DMS53 treated with DMSO at 0.1 percent for 48 hours (cell line): ENCODE measurements at regions not wholly inside any gene's neighbourhood (a gene's known extent, or its start where the extent isn't known, plus 50 kb on each side); places are given as distances from the start of the nearest gene placed in this dataset.

Experiments
- DNase-seq: peaks from one replicate; lab custom pipeline; 2025; ENCODE audit not compliant: unreplicated experiment; lab: John Stamatoyannopoulos, UW

DNA sequence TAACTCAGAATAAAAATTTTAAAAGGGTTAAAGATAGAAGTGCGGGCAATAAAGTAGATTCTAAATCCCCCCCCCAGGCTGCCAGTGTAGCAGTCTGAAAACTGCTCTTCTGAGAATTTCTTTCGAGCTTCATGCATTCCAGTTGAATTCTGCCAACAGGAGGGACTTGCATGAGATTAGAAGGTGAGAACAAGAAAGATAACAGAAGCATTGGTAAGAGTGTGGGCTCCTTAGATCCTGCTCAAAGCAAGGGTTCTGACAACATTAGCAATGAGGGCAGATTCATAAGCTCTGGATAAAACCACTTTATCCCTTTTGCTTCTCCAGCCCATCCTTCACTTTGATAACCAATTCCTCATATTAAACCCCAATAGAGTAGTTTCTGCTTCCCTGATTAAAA is 235.9 kb upstream of the CDH6 start:
- no peak for DNase-seq

DNA sequence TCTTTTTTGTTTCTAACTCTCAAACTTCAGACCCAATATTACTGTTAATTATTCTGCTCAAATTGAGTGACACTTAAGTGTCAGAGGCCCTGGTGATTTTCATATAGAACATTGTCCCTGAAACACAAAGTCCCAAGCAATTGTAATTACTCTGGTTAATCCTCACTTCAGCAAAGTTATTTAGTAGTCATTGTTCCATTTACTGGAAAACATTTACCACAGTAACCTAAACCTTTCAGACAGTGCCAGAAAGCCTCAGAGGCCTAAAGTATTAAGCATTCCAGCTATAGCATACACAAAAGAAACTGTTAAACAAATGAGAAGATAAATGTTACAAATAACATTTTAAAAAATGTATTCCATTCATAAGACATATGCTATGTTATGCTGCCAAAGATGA is 237.2 kb upstream of the CDH6 start:
- DNase-seq, result no peak

DNA sequence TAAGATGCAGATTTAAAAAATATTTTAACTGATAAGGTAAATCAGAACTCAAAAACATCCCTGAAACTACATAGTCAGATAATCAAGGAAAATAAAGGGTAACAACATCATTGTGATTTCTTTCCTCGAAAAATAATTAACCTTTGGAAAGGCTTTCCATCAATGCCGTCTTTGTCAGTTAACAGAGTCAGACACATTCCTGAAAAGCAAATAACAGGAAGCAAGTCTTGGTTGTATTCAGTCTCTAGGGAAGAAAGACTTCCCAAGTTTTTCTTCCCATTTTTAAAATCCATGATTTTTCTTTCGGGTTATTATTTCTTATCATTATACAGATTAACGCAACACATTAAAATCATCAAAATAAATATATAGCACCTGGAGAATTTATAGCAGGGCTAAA is 256.4 kb upstream of the CDH6 start:
- no peak for DNase-seq

DNA sequence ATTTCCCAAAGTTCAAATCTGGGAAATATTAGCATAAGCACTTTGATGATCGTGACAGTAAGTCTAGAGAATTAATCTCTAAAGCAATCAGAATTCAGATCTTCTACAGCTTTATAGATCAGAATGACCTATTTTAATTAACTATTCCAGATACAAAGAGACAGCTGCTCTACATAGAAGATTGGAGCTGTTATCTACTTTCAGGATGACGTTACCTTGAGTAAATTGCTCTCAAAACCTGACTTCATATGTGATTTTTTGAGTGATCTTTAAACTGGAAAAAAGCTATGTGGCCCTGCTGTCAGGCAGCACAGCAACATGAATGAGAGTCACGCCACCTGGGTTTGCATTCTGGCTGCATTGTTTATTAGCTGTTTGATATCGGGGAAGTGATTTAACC is 259.9 kb upstream of the CDH6 start:
- no peak for DNase-seq

DNA sequence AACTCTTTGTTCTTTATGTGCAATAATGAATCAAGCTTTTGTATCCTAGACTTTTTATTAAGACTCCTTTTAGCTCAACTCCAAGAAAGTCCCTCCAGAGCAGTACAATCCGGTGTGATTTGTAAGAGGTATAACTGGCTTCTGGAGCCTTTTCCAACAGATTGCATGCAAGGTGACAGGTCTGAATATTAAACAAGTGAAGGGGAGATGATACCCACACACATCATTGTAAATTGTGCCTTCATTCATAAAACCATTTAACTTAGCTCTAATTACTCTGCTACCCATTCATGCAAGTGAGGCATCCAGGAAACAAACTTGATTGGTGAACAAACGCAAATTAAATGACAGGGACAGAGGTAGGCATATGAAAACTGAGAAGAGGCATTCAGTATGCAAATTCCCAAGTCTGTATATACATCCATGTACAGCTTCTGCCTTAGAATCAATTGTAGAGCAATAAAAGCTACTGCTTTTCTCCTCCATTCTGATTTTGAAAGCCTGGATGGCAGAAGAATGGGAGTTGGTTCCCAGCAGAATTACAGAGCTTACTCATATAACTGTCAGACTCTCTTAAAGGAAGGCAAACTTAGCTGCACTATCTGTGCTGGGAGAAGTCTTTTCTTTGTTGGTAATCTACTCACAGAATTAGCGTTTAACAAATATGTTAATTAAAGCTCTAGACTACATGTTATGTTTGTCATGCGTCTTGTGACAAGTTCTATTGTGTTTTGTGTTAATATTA is 261.0 kb upstream of the CDH6 start:
- no peak for DNase-seq

DNA sequence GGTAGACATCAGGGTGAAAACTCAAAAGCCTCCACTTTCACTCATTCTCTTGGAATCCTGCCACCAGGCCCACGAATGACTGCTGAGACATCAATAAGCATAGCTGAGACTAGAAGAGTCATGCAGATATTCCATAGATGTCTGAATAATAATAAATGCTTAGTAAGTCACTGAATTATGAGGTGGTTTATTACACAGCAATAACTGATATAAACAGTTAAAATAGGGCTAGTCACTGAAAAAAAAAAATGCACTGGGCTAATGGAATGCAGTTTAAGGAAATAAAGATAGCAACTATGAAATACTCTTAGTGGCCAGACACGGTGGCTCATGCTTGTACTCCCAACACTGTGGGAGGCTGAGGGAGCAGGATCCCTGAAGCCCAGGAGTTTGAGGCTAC is 262.8 kb upstream of the CDH6 start:
- DNase-seq, result no peak

DNA sequence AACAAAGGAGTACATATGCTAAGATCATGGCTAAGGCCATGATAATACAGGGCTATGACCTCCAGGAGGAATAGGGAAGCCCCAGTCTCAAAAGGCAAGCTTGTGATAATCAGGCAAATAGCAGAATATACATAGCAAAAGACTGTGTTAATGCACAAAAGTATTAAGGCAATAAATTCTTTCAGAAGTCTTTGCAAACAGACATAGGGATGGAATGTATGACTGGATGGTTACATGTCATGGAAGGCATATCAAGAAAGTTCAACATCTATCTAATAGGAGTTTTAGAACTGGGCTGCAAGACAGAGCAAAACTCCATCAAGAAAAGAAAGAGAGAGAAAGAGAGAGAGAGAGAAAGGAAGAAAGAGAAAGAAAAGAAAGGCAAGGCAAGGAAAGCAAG is 264.5 kb upstream of the CDH6 start:
- DNase-seq, result no peak

DNA sequence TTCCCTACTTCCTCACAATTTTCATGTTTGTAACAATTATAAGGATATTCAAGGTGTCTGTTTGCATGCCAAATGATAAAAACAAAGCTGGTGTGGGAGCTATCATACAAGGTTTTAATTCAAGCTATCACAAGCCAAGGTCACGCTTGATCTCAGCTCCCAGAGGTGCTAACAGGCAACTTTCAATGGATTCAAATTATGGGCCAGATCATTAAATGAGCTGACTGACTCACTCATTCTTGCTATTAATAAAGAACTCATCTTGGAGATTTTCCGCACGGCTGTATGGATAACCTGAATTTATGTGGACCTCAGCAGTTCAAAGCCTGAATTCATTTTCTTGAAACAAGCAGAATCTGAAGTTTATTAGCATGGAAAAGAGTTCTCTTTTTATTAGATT is 267.3 kb upstream of the CDH6 start:
- DNase-seq, result no peak

DNA sequence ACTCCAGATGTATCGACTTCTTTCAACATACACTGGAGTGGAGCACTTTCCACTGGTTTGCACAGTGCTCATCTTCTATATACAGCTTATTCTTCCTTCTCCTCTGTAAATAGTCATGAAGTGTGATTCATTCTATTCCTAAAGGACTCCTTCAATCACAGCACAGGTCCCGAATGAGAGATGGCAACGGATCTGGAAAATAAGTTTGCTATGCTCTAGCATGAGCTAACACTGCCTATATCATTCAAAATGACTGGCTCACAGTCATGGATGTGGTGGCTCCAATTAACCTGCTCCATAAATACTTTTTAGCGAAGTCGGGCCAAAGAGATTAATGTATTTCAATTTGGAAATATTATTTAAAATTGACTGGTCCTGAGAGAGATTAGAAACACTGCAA is 272.1 kb upstream of the CDH6 start:
- no peak for DNase-seq

DNA sequence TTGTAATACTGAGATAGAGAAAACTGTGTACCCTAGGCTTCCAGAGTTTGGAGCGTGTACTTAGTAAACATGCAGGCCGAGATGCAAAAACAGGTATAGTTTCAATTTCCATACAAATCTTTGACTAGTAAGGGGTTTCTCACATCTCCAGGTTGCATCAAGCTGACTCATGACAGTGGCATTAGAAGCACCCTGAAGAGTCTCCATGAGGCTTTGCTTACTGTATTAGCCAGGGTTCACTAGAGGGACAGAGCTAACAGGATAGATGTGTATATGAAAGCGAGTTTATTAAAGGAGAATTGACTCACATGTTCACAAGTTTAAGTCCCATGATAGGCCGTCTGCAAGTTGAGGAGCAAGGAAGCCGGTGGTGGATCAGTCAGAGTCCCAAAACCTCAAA is 275.3 kb upstream of the CDH6 start:
- DNase-seq, result no peak

DNA sequence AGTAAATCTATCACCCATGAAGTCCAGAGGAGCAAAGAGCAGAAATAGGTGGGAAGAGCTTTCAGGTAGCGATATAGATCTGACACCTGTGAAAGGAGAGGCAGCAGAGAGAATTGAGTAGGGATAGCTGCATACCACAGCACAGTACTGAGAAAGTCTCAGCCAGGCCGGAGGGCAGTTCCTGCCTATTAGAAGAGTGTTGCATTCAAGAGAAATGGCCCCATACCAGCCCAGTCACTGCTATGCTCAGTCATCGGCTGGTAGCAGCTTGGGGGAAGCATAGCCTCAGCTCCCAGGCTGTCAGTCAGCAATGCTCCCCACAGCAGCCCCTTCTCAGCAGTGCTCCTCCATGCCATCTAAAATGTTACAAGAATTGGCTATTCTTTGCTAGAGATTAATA is 285.1 kb upstream of the CDH6 start:
- DNase-seq, result no peak

DNA sequence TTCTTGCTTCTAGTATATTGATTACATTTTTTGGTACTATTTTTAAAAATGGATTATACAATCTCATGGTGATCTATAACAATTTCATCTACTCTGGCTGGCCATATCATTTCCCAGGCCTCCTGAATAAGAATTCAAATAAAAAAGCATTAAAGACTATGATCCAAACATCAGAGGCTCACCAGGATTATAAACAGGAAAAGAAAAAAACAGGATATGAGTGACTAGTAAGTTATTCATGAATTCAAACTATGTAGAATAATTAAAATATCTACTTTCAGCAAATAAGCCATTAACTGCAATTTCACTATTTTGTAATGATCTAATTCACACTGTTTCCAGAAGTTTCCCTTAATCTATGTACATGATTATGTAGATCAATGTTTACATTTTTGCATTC is 293.1 kb upstream of the CDH6 start:
- no peak for DNase-seq

DNA sequence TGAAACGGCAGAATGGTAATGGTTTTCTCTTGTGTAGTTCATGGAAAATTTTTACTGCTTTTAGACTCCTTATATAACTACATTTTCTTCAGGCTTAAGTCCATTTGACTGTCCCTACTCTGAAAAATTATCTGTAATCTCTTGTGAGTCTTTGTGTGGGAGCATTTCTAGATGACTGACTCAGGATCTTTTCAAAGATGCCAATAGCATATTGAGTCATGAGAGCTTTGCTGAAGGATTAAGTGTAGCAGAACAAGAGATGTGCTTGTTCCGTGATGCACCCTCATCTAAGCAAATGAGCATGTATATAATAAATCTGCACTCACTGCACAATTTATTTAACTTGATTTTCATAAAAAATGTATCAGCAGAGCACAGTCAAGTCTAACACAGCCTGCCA is 298.7 kb upstream of the CDH6 start:
- no peak for DNase-seq

DNA sequence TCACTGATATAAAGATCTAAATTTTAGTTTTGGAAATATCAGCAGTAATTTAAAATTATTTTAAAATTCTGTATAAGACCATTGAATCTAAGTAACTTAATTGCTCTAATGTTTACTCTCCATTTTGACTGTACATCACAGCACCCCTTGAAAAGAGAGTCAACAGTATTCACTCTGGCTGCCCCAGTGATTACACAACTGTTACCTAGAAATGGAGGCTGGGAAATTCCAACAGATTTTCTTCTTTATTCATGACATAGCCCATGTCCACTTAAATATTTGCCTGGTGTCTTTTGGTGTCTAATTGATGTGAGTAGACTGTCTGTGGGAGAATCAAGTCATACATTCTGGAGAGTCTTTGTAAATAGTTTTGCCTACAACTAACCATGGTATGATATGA is 301.8 kb upstream of the CDH6 start:
- DNase-seq, result no peak

DNA sequence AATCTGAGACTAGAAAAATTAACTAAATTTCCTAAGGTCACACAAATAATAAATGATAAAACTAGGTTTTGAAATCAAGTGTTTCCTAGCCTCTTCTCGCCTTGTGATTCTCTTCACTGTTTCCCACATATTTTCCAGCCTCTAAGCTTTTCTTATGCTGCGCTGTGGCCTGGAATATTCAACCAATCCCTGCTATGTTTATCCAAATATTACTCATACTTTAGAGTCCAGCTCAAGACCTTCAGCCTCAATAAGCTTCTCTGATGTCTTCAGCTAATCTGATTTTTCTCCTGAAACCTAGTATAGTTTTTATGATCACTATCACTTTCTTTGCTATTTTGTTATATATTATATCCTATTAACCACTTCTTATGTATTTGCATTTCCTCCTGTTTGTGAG is 303.1 kb upstream of the CDH6 start:
- DNase-seq, result no peak

DNA sequence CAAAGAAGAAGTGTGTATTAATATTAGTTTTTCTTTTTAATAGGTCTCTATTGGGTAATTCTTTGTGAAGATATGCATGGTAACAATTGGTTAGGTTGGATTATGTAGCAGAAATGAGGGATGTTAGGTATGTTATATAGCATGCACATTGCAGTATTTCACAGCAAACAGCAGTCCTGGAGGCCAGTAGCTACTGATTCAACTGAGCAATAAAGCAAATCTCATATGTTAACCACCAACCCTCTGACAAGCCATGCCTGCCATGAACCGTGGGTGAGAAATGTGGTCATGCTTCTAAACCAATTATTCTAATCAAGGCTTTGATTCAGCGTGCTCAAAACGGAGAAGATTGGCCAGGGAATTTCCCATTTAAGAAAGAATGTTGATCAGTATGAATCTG is 313.0 kb upstream of the CDH6 start:
- no peak for DNase-seq

DNA sequence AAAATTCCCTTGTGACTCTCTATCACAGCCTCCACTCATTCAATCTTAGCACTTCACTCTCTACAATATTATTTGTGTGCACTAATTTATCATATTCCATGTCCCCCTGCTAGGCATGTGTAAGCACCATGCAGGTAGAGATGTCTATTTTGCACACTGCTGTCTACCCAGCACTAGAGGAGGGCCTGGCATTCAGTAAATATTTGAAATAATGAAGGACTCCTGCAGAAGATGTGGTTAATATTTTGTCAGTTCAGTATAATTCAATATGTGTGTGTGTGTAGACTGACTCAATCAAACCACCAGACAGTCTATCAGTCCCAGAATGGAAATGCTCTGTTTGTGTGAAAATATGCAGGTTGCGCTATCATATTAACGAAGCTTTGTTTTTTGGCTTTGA is 313.6 kb upstream of the CDH6 start:
- DNase-seq, result no peak

DNA sequence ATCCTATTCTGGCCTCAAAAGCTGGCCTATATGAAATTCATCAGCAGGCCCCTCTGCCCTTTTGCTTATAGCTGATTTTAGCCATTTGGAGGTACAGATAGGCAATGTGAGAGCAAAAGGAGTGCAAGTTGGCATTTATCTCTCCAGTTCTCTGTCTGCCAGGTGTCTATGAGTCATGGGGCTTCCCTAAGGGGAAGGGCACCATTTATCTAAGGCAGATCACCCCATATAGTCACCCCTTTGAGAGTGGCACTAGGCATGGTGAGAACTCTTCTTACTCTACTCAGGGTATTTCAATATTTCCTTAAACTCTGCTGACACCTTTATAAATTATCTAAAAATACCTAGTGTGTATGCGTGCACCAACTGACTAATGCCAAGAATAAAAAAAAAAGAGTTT is 314.7 kb upstream of the CDH6 start:
- DNase-seq, result no peak

DNA sequence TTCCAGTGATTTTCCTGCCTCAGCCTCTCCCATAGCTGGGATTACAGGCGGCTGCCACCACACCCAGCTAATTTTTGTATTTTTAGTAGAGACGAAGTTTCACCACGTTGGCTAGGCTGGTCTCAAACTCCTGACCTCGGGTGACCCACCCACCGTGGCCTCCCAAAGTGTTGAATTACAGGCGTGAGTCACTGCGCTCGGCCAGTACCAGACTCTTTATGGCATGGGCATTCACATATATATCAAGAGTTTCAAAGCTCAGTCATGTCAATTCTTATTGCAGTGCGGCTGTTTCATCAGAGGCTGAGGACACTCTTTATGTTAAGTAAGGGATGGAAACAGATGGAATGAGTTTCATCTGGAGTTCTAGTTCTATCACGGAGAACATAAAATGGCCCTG is 315.2 kb upstream of the CDH6 start:
- DNase-seq, result no peak

DNA sequence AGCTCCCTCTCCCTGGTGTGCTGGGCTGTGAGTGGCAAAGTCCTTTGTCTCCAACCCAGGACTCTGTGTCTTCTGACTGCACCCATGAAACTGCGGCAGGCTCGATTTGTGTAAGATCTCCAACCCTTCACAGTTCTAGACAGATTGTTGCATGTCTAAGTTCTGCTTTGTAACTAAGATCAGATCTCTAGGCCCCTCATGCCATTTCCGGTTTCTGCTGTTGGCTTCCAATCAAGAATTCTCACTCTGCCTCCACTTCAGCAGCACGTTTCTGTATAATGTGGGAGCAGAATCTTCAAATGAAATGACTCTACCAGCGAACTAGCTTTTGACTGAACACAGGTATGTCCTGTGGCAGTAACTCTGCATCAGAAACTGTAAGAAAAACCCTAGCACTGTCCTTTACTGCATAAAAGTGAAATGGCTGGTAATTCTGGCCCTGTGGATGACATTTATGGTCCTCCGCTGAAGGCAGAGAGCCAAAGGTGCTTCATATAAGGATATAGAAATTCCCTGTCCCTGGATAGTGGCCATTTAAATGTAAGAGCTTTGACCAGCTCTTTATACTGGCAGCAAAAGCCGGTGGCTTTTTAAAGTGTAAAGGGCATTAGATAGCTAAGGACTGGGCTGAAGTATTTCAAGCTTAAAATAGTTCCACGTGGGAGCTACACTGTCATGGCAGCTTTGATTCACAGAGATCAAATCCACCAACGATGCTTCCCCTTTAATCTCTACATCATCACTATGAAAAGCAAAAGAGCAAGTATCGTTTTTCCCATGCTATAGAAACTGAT is 319.0 kb upstream of the CDH6 start:
- no peak for DNase-seq

DNA sequence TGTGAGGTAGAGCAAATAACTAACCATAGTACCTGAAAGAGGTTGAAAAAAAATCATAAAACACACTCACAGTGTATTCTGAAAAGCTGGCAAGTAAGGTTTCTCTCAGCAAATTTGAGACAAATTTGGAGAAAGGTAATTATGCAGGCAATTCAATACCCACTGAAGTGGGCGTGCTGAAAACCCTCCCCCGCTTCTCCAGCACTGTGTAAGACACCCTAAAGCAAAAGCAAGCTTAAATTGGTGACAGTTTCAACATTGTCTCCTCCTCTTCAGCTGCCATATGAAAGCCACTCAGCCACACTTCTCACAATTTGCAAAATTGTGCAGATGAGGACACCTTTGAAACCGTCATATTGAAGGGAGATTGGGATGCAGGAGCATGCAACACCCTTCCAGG is 322.3 kb upstream of the CDH6 start:
- no peak for DNase-seq

DNA sequence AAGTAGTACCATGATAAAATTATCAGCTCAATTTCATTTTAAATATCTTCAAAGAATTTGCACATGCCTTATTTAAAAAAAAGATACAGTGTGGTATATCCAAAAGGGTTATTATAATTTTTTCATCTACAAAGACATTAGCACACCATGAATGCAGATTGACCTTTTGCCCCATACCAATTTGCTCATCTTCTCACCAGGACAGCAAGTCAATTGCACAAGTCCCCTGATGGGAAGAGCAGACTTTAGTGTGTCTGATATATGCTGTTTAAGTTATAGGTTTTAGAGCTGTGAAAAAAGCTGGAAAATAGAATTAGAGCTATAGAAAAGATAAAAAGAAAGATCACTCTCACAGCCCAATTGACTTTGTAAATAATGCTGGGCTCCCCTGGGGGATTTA is 325.8 kb upstream of the CDH6 start:
- DNase-seq, result no peak

DNA sequence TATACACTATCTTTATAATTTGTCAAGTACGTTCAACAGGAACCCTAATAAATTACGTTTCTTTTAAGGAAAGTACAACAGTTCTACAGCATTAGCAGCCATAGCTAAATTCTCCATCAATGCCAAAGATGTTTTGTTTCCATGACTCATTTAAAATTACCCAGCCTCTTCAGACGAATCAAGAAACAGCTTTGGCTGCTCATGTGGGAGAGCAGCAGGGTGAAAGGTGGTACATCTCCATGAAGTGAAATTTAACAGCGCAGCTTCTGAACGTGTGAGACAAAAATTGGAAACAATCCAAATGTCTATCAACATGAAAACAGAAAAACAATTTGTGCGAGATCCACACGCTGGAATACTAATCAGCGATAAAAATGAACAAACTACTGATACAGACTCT is 327.3 kb upstream of the CDH6 start:
- DNase-seq, result no peak
